HCT116 (cell line): ENCODE measurements at regions not wholly inside any gene's neighbourhood (a gene's known extent, or its start where the extent isn't known, plus 50 kb on each side); places are given as distances from the start of the nearest gene placed in this dataset.

Experiments
- ATAC-seq: fragments of 200-7000 bp; cut with Tn5 transposase; 2 replicates; pipeline ENCODE4 v1.9.1; 2020; ENCODE audit warnings: mild to moderate bottlenecking, moderate library complexity
- BruUV-seq: library from RNA; stranded (reverse); fragments of 400-500 nt; replicated peaks from 2 replicates; lab custom pipeline; 2021; lab: Mats Ljungman, UMichigan
- CTCF ChIA-PET: fragments of 300-600 bp; sonication (Branson Sonifier 250); formaldehyde crosslinking; loops from one replicate; lab custom pipeline; 2021; ENCODE audit warnings: antibody characterized with exemption; lab: Charles Lee
- POLR2A ChIA-PET: fragments of 300-600, 350-600 bp; sonication (Branson Sonifier 250); formaldehyde crosslinking; loops from one replicate; lab custom pipeline; 2021; ENCODE audit warnings: antibody characterized with exemption; lab: Charles Lee
- RAD21 ChIA-PET, 2 experiments: fragments of 300-600 bp; sonication (Branson Sonifier 250); formaldehyde crosslinking; loops; one replicate each; lab custom pipeline; 2023; ENCODE audit warnings: low total read pairs in 2 of 2; ENCODE audit not compliant: uncharacterized antibody in 2 of 2, unreplicated experiment in 2 of 2, low non-redundant PET in 1 of 2; lab: Charles Lee
- DNase-seq: peaks from one replicate; pipeline ENCODE4 v3.0.0-alpha.2; 2010; ENCODE audit warnings: low read depth, low spot score
- H2AFZ ChIP-seq: fragments of 200-600 bp; shearing (Covaris generic), sonication (generic); 2 replicates; pipeline ENCODE4 v1.6.1; 2017; ENCODE audit warnings: low read depth, mixed run types, mixed read lengths, antibody characterized with exemption, low read length; ENCODE audit not compliant: poor library complexity, severe bottlenecking
- H3K27ac ChIP-seq: 2 replicates; pipeline ENCODE4 v1.5.1; 2012; ENCODE audit warnings: low read depth, low read length
- H3K27me3 ChIP-seq: fragments of 200-600 bp; sonication (generic); 2 replicates; pipeline ENCODE4 v1.6.1; 2016; ENCODE audit warnings: mixed run types, low read length, mixed read lengths; ENCODE audit not compliant: insufficient read depth
- H3K36me3 ChIP-seq, 2 experiments: fragments of 200-500 bp in 1 of 2; fragments of 200-600 bp in 1 of 2; sonication (Bioruptor generic) in 1 of 2; sonication (generic) in 1 of 2; 2 replicates each; pipeline versions ENCODE4 v1.5.1 to v1.6.1; 2014 to 2016; ENCODE audit warnings: low read length in 2 of 2, inconsistent platforms in 1 of 2, mixed read lengths in 1 of 2, mixed run types in 1 of 2; ENCODE audit not compliant: insufficient read depth in 2 of 2, control insufficient read depth in 1 of 2
- H3K4me1 ChIP-seq, 2 experiments: fragments of 200-600 bp in 1 of 2; sonication (generic) in 1 of 2; 2 replicates each; pipeline versions ENCODE4 v1.5.1 to v1.6.1; 2012 to 2017; ENCODE audit warnings: low read length in 2 of 2, inconsistent platforms in 1 of 2, mild to moderate bottlenecking in 1 of 2, mixed read lengths in 1 of 2, mixed run types in 1 of 2, moderate library complexity in 1 of 2; ENCODE audit not compliant: insufficient read depth in 2 of 2, control insufficient read depth in 1 of 2
- H3K4me2 ChIP-seq: fragments of 200-600 bp; sonication (generic); 2 replicates; pipeline ENCODE4 v1.6.1; 2017; ENCODE audit warnings: mixed run types, low read length, mixed read lengths
- H3K4me3 ChIP-seq, 2 experiments: fragments of 200-600 bp in 1 of 2; sonication (generic) in 1 of 2; replicated peaks in 1 of 2; 2 replicates each; pipeline ENCODE4 v1.5.1; 2011 to 2016; ENCODE audit warnings: low read length in 2 of 2, control low read depth in 1 of 2, low read depth in 1 of 2, mild to moderate bottlenecking in 1 of 2, mixed read lengths in 1 of 2, mixed run types in 1 of 2
- H3K79me2 ChIP-seq: fragments of 200-600 bp; sonication (generic); 2 replicates; pipeline ENCODE4 v1.6.1; 2017; ENCODE audit warnings: mild to moderate bottlenecking, mixed run types, low read length, moderate library complexity, mixed read lengths; ENCODE audit not compliant: insufficient read depth
- H3K9ac ChIP-seq: fragments of 200-600 bp; sonication (generic); 2 replicates; pipeline ENCODE4 v1.6.1; 2016; ENCODE audit warnings: low read length, mixed read lengths
- H3K9me2 ChIP-seq: fragments of 200-600 bp; sonication (generic), shearing (Covaris generic); 2 replicates; pipeline ENCODE4 v1.6.1; 2017; ENCODE audit warnings: mixed run types, mild to moderate bottlenecking, moderate library complexity; ENCODE audit not compliant: insufficient read depth
- H3K9me3 ChIP-seq, 2 experiments: fragments of 200-500 bp in 1 of 2; fragments of 200-600 bp in 1 of 2; sonication (Bioruptor generic) in 1 of 2; sonication (generic) in 1 of 2; 2 replicates each; pipeline ENCODE4 v1.6.1; 2014 to 2017; ENCODE audit warnings: low read length in 2 of 2, mixed read lengths in 2 of 2, inconsistent platforms in 1 of 2, low read depth in 1 of 2, mild to moderate bottlenecking in 1 of 2, mixed run types in 1 of 2, moderate library complexity in 1 of 2; ENCODE audit not compliant: control insufficient read depth in 1 of 2, insufficient read depth in 1 of 2
- H4K20me1 ChIP-seq: fragments of 200-600 bp; sonication (generic), shearing (Covaris generic); 2 replicates; pipeline ENCODE4 v1.6.1; 2017; ENCODE audit warnings: mixed run types, mild to moderate bottlenecking, moderate library complexity; ENCODE audit not compliant: insufficient read depth
- ATF3 ChIP-seq: IDR thresholded peaks from 2 replicates; pipeline ENCODE4 v1.6.1; 2012
- CBX3 ChIP-seq: IDR thresholded peaks from 2 replicates; pipeline ENCODE4 v1.6.1; 2012; ENCODE audit warnings: low read depth
- EZH2 ChIP-seq: fragments of 200-600 bp; sonication (generic); IDR thresholded peaks from 2 replicates; pipeline ENCODE4 v1.6.1; 2017; ENCODE audit warnings: antibody characterized with exemption, mixed run types
- POLR2A ChIP-seq: IDR thresholded peaks from 2 replicates; pipeline ENCODE4 v1.7.0; 2011; ENCODE audit warnings: borderline replicate concordance; ENCODE audit not compliant: insufficient read depth, insufficient read length; ENCODE audit errors: extremely low read depth
- SP1 ChIP-seq: IDR thresholded peaks from 2 replicates; pipeline ENCODE4 v1.6.1; 2012; ENCODE audit warnings: low read depth
- SRF ChIP-seq: IDR thresholded peaks from 2 replicates; pipeline ENCODE4 v1.6.1; 2012; ENCODE audit warnings: low read depth
- YY1 ChIP-seq: IDR thresholded peaks from 2 replicates; pipeline ENCODE4 v1.6.1; 2011; ENCODE audit warnings: low read length, low read depth, moderate library complexity, mild to moderate bottlenecking; ENCODE audit not compliant: insufficient replicate concordance; ENCODE audit errors: extremely low read depth
- ZNF274 ChIP-seq: fragments of 200-500 bp; sonication (Bioruptor generic); IDR thresholded peaks from 2 replicates; pipeline ENCODE4 v1.6.1; 2014; ENCODE audit warnings: mild to moderate bottlenecking, low read depth, low read length, inconsistent platforms
- intact Hi-C: fragments of 100-400 bp; cut with micrococcal nuclease; formaldehyde crosslinking; loops from 2 replicates; pipeline ENCODE4 v1.10.0; 2022
- TF ChIP-seq, protein P1 (sequence below): IDR thresholded peaks from 2 replicates; pipeline ENCODE4 v1.6.1; 2012; ENCODE audit warnings: low read depth
- TF ChIP-seq, protein P2 (sequence below), 3 experiments: fragments of 200-600 bp in 1 of 3; sonication (generic) in 1 of 3; IDR thresholded peaks in 2 of 3; conservative IDR thresholded peaks in 1 of 3; 2 replicates each; pipeline ENCODE4 v1.5.1; 2012 to 2017; ENCODE audit warnings: low read depth in 2 of 3, low read length in 2 of 3, antibody characterized with exemption in 1 of 3, borderline replicate concordance in 1 of 3, control low read depth in 1 of 3, mild to moderate bottlenecking in 1 of 3, mixed read lengths in 1 of 3, mixed run types in 1 of 3, moderate library complexity in 1 of 3; ENCODE audit not compliant: insufficient read depth in 1 of 3
- TF ChIP-seq, protein P3 (sequence below): IDR thresholded peaks from 2 replicates; pipeline ENCODE4 v1.6.1; 2011; ENCODE audit warnings: mild to moderate bottlenecking, low read length, moderate library complexity; ENCODE audit not compliant: insufficient replicate concordance; ENCODE audit errors: extremely low read depth

GRCh38 chr16:62907562-62907961 is 871.3 kb upstream of the CDH8 start:
- POLR2A ChIA-PET: no interaction called here
- ATAC-seq (no peak), DNase-seq (no peak)
- H3K36me3 ChIP-seq: no peaks in the 10 kb centered on the region
- intact Hi-C loops: no loop called here
- H3K27ac ChIP-seq: no peak overlapping the region
- H3K79me2 ChIP-seq: no peaks in the 10 kb centered on the region
- H3K4me1 ChIP-seq: no peaks in the 10 kb centered on the region
- H4K20me1 ChIP-seq: no peaks in the 10 kb centered on the region
- no peak overlapping the region for H3K9ac ChIP-seq
- no TSS peak for BruUV-seq
- CTCF ChIA-PET: no interaction called here
- H3K4me2 ChIP-seq: no peak overlapping the region
- TF ChIP-seq ATF3: no peak
- TF ChIP-seq CBX3: no peak
- TF ChIP-seq, all 23 proteins: peak for 0
- no peaks in the 10 kb centered on the region for H3K27me3 ChIP-seq
- peaks cover 7 to 10% of the 10 kb centered on the region in 2 experiments; a peak in 2 of 4 replicates for H3K9me3 ChIP-seq
- H3K4me3 ChIP-seq: no peak overlapping the region
- RAD21 ChIA-PET: no interaction called here
- H3K9me2 ChIP-seq: no peaks in the 10 kb centered on the region
- no peak overlapping the region for H2AFZ ChIP-seq

GRCh38 chr16:62903961-62904502 is 867.8 kb upstream of the CDH8 start:
- H3K4me1 ChIP-seq: no peaks in the 10 kb centered on the region
- no peak overlapping the region for H3K9ac ChIP-seq
- intact Hi-C loops: no loop called here
- ChIA-PET CTCF (no interaction called here), RAD21 (no interaction called here), POLR2A (no interaction called here)
- no TSS peak for BruUV-seq
- ATAC-seq: no peak
- H2AFZ ChIP-seq: no peak overlapping the region
- no peak for DNase-seq
- no peak overlapping the region for H3K4me2 ChIP-seq
- H3K4me3 ChIP-seq: no peak overlapping the region
- H3K36me3 ChIP-seq: no peaks in the 10 kb centered on the region
- no peaks in the 10 kb centered on the region for H3K79me2 ChIP-seq
- no peaks in the 10 kb centered on the region for H3K9me2 ChIP-seq
- no peak overlapping the region for H3K27ac ChIP-seq
- no peaks in the 10 kb centered on the region for H3K27me3 ChIP-seq
- H3K9me3 ChIP-seq: peaks cover 4 to 24% of the 10 kb centered on the region in 2 experiments; a peak in 2 of 4 replicates
- no peaks in the 10 kb centered on the region for H4K20me1 ChIP-seq
- TF ChIP-seq ZNF274 (no peak), POLR2A (no peak), ATF3 (no peak), SP1 (no peak), SRF (no peak), YY1 (no peak), EZH2 (no peak)
- TF ChIP-seq, protein P1, sequence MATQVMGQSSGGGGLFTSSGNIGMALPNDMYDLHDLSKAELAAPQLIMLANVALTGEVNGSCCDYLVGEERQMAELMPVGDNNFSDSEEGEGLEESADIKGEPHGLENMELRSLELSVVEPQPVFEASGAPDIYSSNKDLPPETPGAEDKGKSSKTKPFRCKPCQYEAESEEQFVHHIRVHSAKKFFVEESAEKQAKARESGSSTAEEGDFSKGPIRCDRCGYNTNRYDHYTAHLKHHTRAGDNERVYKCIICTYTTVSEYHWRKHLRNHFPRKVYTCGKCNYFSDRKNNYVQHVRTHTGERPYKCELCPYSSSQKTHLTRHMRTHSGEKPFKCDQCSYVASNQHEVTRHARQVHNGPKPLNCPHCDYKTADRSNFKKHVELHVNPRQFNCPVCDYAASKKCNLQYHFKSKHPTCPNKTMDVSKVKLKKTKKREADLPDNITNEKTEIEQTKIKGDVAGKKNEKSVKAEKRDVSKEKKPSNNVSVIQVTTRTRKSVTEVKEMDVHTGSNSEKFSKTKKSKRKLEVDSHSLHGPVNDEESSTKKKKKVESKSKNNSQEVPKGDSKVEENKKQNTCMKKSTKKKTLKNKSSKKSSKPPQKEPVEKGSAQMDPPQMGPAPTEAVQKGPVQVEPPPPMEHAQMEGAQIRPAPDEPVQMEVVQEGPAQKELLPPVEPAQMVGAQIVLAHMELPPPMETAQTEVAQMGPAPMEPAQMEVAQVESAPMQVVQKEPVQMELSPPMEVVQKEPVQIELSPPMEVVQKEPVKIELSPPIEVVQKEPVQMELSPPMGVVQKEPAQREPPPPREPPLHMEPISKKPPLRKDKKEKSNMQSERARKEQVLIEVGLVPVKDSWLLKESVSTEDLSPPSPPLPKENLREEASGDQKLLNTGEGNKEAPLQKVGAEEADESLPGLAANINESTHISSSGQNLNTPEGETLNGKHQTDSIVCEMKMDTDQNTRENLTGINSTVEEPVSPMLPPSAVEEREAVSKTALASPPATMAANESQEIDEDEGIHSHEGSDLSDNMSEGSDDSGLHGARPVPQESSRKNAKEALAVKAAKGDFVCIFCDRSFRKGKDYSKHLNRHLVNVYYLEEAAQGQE: no peak
- TF ChIP-seq, protein P2, sequence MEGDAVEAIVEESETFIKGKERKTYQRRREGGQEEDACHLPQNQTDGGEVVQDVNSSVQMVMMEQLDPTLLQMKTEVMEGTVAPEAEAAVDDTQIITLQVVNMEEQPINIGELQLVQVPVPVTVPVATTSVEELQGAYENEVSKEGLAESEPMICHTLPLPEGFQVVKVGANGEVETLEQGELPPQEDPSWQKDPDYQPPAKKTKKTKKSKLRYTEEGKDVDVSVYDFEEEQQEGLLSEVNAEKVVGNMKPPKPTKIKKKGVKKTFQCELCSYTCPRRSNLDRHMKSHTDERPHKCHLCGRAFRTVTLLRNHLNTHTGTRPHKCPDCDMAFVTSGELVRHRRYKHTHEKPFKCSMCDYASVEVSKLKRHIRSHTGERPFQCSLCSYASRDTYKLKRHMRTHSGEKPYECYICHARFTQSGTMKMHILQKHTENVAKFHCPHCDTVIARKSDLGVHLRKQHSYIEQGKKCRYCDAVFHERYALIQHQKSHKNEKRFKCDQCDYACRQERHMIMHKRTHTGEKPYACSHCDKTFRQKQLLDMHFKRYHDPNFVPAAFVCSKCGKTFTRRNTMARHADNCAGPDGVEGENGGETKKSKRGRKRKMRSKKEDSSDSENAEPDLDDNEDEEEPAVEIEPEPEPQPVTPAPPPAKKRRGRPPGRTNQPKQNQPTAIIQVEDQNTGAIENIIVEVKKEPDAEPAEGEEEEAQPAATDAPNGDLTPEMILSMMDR (IDR thresholded peaks at IDR 0.05 in 2 of 3, conservative IDR thresholded peaks at IDR 0.05 in 1 of 3; ENCODE audit: borderline replicate concordance in 1 of 3, insufficient read depth in 1 of 3, low read depth in 2 of 3, low read length in 2 of 3): no peak
- TF ChIP-seq, protein P3, sequence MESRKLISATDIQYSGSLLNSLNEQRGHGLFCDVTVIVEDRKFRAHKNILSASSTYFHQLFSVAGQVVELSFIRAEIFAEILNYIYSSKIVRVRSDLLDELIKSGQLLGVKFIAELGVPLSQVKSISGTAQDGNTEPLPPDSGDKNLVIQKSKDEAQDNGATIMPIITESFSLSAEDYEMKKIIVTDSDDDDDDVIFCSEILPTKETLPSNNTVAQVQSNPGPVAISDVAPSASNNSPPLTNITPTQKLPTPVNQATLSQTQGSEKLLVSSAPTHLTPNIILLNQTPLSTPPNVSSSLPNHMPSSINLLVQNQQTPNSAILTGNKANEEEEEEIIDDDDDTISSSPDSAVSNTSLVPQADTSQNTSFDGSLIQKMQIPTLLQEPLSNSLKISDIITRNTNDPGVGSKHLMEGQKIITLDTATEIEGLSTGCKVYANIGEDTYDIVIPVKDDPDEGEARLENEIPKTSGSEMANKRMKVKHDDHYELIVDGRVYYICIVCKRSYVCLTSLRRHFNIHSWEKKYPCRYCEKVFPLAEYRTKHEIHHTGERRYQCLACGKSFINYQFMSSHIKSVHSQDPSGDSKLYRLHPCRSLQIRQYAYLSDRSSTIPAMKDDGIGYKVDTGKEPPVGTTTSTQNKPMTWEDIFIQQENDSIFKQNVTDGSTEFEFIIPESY: no peak
